Renal pelvis (tissue), 1 donor: ENCODE measurements at regions not wholly inside any gene's neighbourhood (a gene's known extent, or its start where the extent isn't known, plus 50 kb on each side); places are given as distances from the start of the nearest gene placed in this dataset.
A peak's percentile ranks its signal among the peaks of the same experiment; 100 is the strongest.

ENCODE experiments used
- DNase-seq: peaks from one replicate; pipeline ENCODE4 v3.0.0-alpha.2; 2013

DNA sequence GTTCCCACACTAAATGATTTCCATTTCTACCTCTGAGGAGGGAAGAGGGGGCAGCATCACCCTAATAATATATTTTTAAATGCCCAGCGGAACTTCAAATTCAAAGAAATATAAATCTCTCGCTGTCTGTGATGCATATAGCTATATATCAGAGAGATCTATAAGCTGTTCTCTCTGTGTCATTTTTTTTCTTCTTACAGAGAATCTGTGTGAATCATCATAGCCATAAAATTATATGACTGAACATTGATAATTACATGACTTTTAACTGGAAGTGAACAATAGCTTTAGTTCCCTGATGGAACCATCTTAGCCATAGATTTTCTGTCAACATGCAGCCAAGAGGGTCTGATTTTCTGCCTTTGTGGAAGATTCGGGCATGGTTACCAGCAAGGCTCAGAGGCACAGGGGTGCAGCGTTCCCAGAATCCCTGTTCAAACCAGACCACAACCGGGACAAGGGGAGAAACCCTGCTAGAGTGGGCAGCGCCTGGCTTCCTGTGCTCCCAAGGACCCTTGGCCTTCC lies 93.7 kb upstream of the OSMR start:
- no peak for DNase-seq

GRCh38 chr5:38752622-38753021 lies 93.2 kb upstream of the OSMR start:
- no peak for DNase-seq

DNA sequence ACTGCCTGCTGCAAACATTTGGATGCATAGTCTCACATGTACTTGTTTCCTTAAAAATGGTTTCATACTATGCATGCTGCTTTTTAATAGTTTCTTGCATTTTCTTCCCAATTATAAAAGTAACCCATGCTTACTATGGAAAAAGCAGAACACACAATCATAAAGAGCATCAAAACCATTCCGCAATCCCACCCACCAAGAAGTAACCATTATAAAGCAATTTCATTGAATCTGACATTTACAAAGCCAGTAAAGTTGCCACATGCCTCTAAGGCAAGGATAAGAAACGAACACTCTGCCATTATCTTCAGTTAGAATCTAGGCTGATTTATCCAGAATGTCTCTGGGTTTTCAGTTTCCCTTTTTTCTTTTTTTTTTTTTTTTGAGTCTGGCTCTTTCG lies 92.7 kb upstream of the OSMR start:
- no peak for DNase-seq

DNA sequence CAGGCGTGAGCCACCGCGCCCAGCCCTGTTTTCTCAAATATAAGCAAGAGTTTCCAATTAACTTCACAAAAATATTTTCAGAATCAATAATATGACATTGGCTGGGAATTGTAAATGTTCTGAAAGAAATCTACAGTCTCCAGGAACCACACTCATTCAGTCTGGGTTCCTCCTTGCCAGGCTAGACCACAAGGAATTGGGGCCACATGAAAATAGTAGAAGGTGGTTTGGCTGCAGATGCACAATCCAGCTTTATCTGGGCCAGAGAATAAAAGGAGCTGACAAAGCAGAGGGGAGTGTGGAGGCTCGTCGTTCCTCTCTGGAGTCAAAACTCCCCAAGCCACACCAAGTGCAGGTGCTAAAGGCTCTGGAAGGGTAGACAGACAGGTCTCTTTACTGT lies 92.0 kb upstream of the OSMR start:
- no peak for DNase-seq

GRCh38 chr5:38755181-38755580 lies 90.6 kb upstream of the OSMR start:
- no peak for DNase-seq

GRCh38 chr5:38756068-38756467 lies 89.7 kb upstream of the OSMR start:
- DNase-seq, result no peak

- no peak for DNase-seq
Measured at GRCh38 chr5:38757451-38758245, 88.2 kb upstream of the OSMR start.

GRCh38 chr5:38758774-38759600 lies 86.8 kb upstream of the OSMR start:
- DNase-seq, result no peak

DNA sequence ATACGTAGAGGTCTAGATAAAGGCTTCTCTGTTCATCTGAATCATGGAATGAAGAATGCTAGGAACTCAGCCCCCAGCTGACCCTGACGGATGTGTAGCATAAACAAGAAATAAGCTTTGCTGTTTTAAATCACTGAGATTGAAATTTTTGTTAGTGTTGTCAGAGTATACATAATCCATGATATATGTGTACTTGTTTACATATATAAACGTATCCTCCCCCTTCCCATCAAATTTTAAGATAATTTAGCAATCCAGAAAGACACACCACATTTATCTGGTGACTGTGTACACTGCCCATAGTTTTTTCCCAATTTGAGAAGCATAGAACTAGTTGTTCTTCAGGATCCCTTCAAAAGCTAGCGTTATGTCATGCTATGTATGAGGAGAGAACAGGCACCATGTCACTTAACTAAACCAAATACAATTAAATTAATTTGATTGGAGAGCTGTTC lies 80.8 kb upstream of the OSMR start:
- peak; percentile 69 for DNase-seq

DNA sequence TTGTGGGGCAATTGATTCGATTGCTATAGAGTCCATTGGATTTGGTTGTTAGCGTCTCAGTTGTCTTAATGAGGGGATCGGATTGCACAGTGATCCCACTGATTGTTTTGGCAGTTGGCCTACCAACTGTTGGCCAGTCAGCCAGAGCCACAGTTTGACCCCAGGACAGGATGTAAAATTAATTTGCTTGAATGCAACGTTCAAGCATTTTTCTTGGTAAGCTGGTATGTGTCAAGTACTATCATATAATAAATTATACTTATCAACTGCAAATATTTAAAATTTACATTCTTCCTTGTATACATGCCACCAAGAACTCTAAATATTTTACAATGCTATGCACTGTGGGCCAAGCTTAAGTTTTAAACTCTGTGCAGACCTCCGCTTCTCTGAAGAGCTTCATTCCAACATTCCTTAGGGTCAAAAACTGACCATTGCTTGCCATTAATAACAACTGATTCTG lies 80.4 kb upstream of the OSMR start:
- peak; percentile 64 for DNase-seq

DNA sequence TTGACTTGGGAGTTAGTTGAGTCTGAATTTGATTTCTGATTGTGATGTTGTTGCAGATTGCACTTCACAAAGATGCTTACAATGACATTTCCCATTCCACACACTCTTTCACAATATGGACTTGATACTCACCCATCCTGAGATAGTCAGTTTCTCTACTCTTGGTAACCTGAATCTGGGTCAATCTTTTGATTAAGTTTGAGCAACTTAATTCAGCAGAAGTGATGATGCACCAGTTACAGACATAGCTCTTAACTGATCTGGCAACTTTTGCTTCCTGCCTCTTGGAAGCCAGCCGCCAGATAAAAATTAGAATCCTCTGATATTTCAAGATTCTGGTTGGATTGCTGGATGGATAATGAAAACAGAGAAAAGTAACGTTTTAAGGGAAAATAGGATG lies 79.7 kb upstream of the OSMR start:
- no peak for DNase-seq

GRCh38 chr5:38768412-38769211 lies 77.2 kb upstream of the OSMR start:
- DNase-seq, result peak; percentile 65

GRCh38 chr5:38772471-38772870 lies 73.3 kb upstream of the OSMR start:
- no peak for DNase-seq

- DNase-seq, result no peak
Measured at GRCh38 chr5:38775218-38775840, 70.5 kb upstream of the OSMR start.

GRCh38 chr5:38776149-38776896 lies 69.5 kb upstream of the OSMR start:
- peak; percentile 19 for DNase-seq

GRCh38 chr5:38777111-38777510 lies 68.7 kb upstream of the OSMR start:
- DNase-seq, result no peak

- no peak for DNase-seq
Measured at GRCh38 chr5:38780316-38780715, 65.5 kb upstream of the OSMR start.

- peak; percentile 33 for DNase-seq
Measured at GRCh38 chr5:38780945-38781344, 64.9 kb upstream of the OSMR start.

DNA sequence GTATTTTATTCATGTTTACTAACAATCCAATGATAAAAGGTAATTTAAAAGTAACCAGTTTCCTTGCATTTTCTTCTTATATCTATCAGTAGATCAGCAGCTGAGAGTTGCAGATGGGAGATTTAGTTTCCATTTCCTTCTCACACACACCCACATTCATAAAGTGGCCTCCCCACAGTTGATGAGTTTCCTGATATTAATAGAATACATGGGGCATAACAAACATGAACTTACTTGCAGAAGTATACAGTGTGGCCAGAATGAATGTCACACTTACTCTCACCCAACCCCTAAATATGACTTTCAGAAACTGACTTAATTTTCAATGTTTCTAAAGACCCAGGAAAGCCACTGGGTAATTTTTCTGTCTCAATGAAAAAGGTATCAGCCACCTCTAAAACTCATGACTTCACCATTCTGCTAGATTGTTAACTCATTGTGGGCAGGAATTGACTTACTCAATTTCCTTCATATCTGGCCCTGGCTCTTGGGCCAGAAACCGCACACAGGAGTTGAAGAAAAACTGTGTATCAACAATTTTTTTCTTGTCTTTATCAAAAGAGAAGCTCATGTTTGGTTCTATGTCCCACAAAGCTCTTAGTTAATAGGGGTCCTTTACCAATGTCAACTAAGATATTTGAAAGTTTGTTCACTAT lies 63.5 kb upstream of the OSMR start:
- DNase-seq, result no peak

GRCh38 chr5:38783011-38783561 lies 62.7 kb upstream of the OSMR start:
- DNase-seq, result peak; percentile 95
